Smooth muscle cell (in vitro differentiated cells): ENCODE measurements at regions not wholly inside any gene's neighbourhood (a gene's known extent, or its start where the extent isn't known, plus 50 kb on each side); places are given as distances from the start of the nearest gene placed in this dataset.

ENCODE experiments used
- DNase-seq: peaks from one replicate; lab custom pipeline; 2025; ENCODE audit not compliant: unreplicated experiment; lab: John Stamatoyannopoulos, UW
- H2AFZ ChIP-seq: fragments of 200-600 bp; sonication (generic); 2 replicates; pipeline ENCODE4 v1.6.0; 2016; ENCODE audit warnings: antibody characterized with exemption, low read depth, mild to moderate bottlenecking
- H3F3A ChIP-seq: fragments of 200-600 bp; sonication (generic); 2 replicates; pipeline ENCODE4 v1.6.0; 2017; ENCODE audit warnings: antibody characterized with exemption, low read depth
- H3K27ac ChIP-seq: fragments of 200-600 bp; sonication (generic); 2 replicates; pipeline ENCODE4 v1.5.1; 2016; ENCODE audit warnings: low read depth, mild to moderate bottlenecking
- H3K27me3 ChIP-seq: fragments of 200-600 bp; sonication (generic); 2 replicates; pipeline ENCODE4 v1.6.1; 2016; ENCODE audit warnings: low read depth, mild to moderate bottlenecking
- H3K36me3 ChIP-seq: fragments of 200-600 bp; sonication (generic); 2 replicates; pipeline ENCODE4 v1.5.1; 2016; ENCODE audit warnings: low read depth
- H3K4me1 ChIP-seq: fragments of 200-600 bp; sonication (generic); 2 replicates; pipeline ENCODE4 v1.5.1; 2016; ENCODE audit warnings: low read depth
- H3K4me2 ChIP-seq: fragments of 200-600 bp; sonication (generic); 2 replicates; pipeline ENCODE4 v1.6.0; 2016; ENCODE audit warnings: mild to moderate bottlenecking
- H3K4me3 ChIP-seq: fragments of 200-600 bp; sonication (generic); 2 replicates; pipeline ENCODE4 v1.5.1; 2016; ENCODE audit warnings: mild to moderate bottlenecking
- H3K79me2 ChIP-seq: fragments of 200-600 bp; sonication (generic); 2 replicates; pipeline ENCODE4 v1.6.0; 2016; ENCODE audit warnings: low read depth, mild to moderate bottlenecking
- H3K9ac ChIP-seq: fragments of 200-600 bp; sonication (generic); 2 replicates; pipeline ENCODE4 v1.6.0; 2016; ENCODE audit warnings: low read depth
- H3K9me3 ChIP-seq: fragments of 200-600 bp; sonication (generic); replicated peaks from 2 replicates; pipeline ENCODE4 v1.5.1; 2016; ENCODE audit warnings: low read depth
- H4K20me1 ChIP-seq: fragments of 200-600 bp; sonication (generic); 2 replicates; pipeline ENCODE4 v1.6.0; 2016; ENCODE audit warnings: low read depth
- CTCF ChIP-seq: fragments of 200-600 bp; sonication (generic); IDR thresholded peaks from 2 replicates; pipeline ENCODE4 v1.5.1; 2017; ENCODE audit warnings: borderline replicate concordance, mild to moderate bottlenecking, antibody characterized with exemption; ENCODE audit not compliant: insufficient read depth, poor library complexity, severe bottlenecking
- WGBS: methylation state at CpG from one replicate; pipeline ENCODE4 v1.1.7; 2016; ENCODE audit warnings: low lambda C conversion rate; 5-methylcytosine and 5-hydroxymethylcytosine counted together

- no peaks in the 10 kb centered on the region for H3K36me3 ChIP-seq
- H3K4me3 ChIP-seq: no peak overlapping the region
- TF ChIP-seq CTCF: no peak
- no peaks in the 10 kb centered on the region for H3K27me3 ChIP-seq
- H3K4me2 ChIP-seq: peak overlapping the region; percentile 50
- H3K9ac ChIP-seq: no peak overlapping the region
- no peak overlapping the region for H3K27ac ChIP-seq
- H2AFZ ChIP-seq: no peak overlapping the region
- H3K9me3 ChIP-seq: no peaks in the 10 kb centered on the region
- no peaks in the 10 kb centered on the region for H3F3A ChIP-seq
- 40% methylated on average over 2 of the region's 2 CpGs for WGBS
- H3K79me2 ChIP-seq: no peaks in the 10 kb centered on the region
- H3K4me1 ChIP-seq: no peaks in the 10 kb centered on the region
- DNase-seq: no peak
- no peaks in the 10 kb centered on the region for H4K20me1 ChIP-seq
These were observed 242.2 kb upstream of the EDNRB start for GRCh38 chr13:78160793-78161192.

- H2AFZ ChIP-seq: no peak overlapping the region
- no peaks in the 10 kb centered on the region for H3K4me1 ChIP-seq
- H3K79me2 ChIP-seq: no peaks in the 10 kb centered on the region
- no peak for DNase-seq
- 100% methylated on average over 2 of the region's 2 CpGs for WGBS
- TF ChIP-seq CTCF: no peak
- no peak overlapping the region for H3K27ac ChIP-seq
- H3K9ac ChIP-seq: no peak overlapping the region
- no peaks in the 10 kb centered on the region for H4K20me1 ChIP-seq
- no peaks in the 10 kb centered on the region for H3K36me3 ChIP-seq
- H3K27me3 ChIP-seq: no peaks in the 10 kb centered on the region
- no peak overlapping the region for H3K4me2 ChIP-seq
- H3K4me3 ChIP-seq: no peak overlapping the region
- no peaks in the 10 kb centered on the region for H3K9me3 ChIP-seq
- no peaks in the 10 kb centered on the region for H3F3A ChIP-seq
These were observed 233.8 kb upstream of the EDNRB start for GRCh38 chr13:78152415-78152814.

- Histone ChIP-seq H3K4me2 (no peak overlapping the region), H3K4me1 (no peaks in the 10 kb centered on the region), H3K27ac (no peak overlapping the region), H3K27me3 (no peaks in the 10 kb centered on the region), H3K36me3 (no peaks in the 10 kb centered on the region), H3K4me3 (no peak overlapping the region), H4K20me1 (no peaks in the 10 kb centered on the region), H2AFZ (no peak overlapping the region), H3F3A (no peaks in the 10 kb centered on the region), H3K9ac (no peak overlapping the region), H3K9me3 (no peaks in the 10 kb centered on the region), H3K79me2 (no peaks in the 10 kb centered on the region)
- no peak for DNase-seq
- TF ChIP-seq CTCF: no peak
These were observed 229.3 kb upstream of the EDNRB start for GRCh38 chr13:78147905-78148304.

GRCh38 chr13:78145276-78145675 is 226.6 kb upstream of the EDNRB start:
- Histone ChIP-seq H3K9me3 (no peaks in the 10 kb centered on the region), H3K79me2 (no peaks in the 10 kb centered on the region), H3F3A (no peaks in the 10 kb centered on the region), H3K9ac (no peak overlapping the region), H2AFZ (no peak overlapping the region), H3K27ac (no peak overlapping the region), H3K27me3 (no peaks in the 10 kb centered on the region), H3K4me2 (no peak overlapping the region), H3K4me3 (no peak overlapping the region), H4K20me1 (no peaks in the 10 kb centered on the region), H3K36me3 (no peaks in the 10 kb centered on the region), H3K4me1 (no peaks in the 10 kb centered on the region)
- WGBS: 97% methylated on average over 1 of the region's 1 CpG
- DNase-seq: no peak
- TF ChIP-seq CTCF: no peak
